Esophagus squamous epithelium (tissue), 5 donors: ENCODE measurements at regions not wholly inside any gene's neighbourhood (a gene's known extent, or its start where the extent isn't known, plus 50 kb on each side); places are given as distances from the start of the nearest gene placed in this dataset.

Experiments
- DNase-seq: peaks from one replicate; lab custom pipeline; 2025; lab: John Stamatoyannopoulos, UW
- H3K27ac ChIP-seq, 4 donors: fragments of 200-600 bp; sonication (generic); one replicate each; pipeline ENCODE4 v1.5.1; 2016 to 2019; ENCODE audit warnings: mild to moderate bottlenecking in 1 of 4
- H3K27me3 ChIP-seq, 4 donors: fragments of 200-600 bp; sonication (generic); 1 replicate in 3 of 4; 2 replicates in 1 of 4; pipeline versions ENCODE4 v1.5.1 to v1.6.0; 2017 to 2021; ENCODE audit warnings: antibody characterized with exemption in 1 of 4
- H3K36me3 ChIP-seq, 3 donors: fragments of 200-600 bp; sonication (generic); one replicate each; pipeline ENCODE4 v1.5.1; 2016 to 2019
- H3K4me1 ChIP-seq, 3 donors: fragments of 200-600 bp; sonication (generic); one replicate each; pipeline ENCODE4 v1.5.1; 2017 to 2019
- H3K4me3 ChIP-seq, 4 donors: fragments of 200-600 bp; sonication (generic); 1 replicate in 3 of 4; 2 replicates in 1 of 4; pipeline ENCODE4 v1.5.1; 2016 to 2019; ENCODE audit warnings: mild to moderate bottlenecking in 2 of 4, moderate library complexity in 1 of 4
- H3K9me3 ChIP-seq, 3 donors: fragments of 200-600 bp; sonication (generic); one replicate each; pipeline ENCODE4 v1.5.1; 2016 to 2019
- POLR2A ChIP-seq, 4 donors: fragments of 450-650 bp; IDR thresholded peaks; one replicate each; pipeline ENCODE4 v1.6.1; 2017; ENCODE audit warnings: antibody characterized with exemption in 4 of 4, mild to moderate bottlenecking in 4 of 4, moderate library complexity in 3 of 4
- WGBS, 2 donors: methylation state at CpG; one replicate each; pipeline ENCODE4 v1.1.5; 2018; 5-methylcytosine and 5-hydroxymethylcytosine counted together
- intact Hi-C: fragments of 100-400 bp; cut with DNase I; formaldehyde crosslinking; loops from one replicate; pipeline ENCODE4 v1.15.0; 2022
- TF ChIP-seq, protein P1 (sequence below), 6 experiments: fragments of 450-650 bp in 4 of 6; fragments of 200-600 bp in 2 of 6; sonication (generic) in 2 of 6; IDR thresholded peaks; one replicate each; pipeline ENCODE4 v1.5.1; 2016 to 2019; ENCODE audit warnings: antibody characterized with exemption in 6 of 6, mild to moderate bottlenecking in 4 of 6, moderate library complexity in 4 of 6
- donor health status: DM: yes; HTN: yes; CAD: no.

GRCh38 chr14:22471545-22472121, 117.4 kb downstream of the DAD1 start:
- no peak for DNase-seq
- Histone ChIP-seq H3K27ac (no peak overlapping the region), H3K4me3 (no peak overlapping the region), H3K36me3 (no peaks in the 10 kb centered on the region), H3K27me3 (peaks cover 0 to 30% (median 0%) of the 10 kb centered on the region in 4 donors), H3K9me3 (no peaks in the 10 kb centered on the region), H3K4me1 (peaks cover 0 to 40% (median 6%) of the 10 kb centered on the region in 3 donors)
- WGBS, 2 donors, result 40 to 78% methylated on average over 1 to 6 of the region's 7 CpGs
- TF ChIP-seq POLR2A (IDR thresholded peaks at IDR 0.05), result no peak
- TF ChIP-seq, protein P1, sequence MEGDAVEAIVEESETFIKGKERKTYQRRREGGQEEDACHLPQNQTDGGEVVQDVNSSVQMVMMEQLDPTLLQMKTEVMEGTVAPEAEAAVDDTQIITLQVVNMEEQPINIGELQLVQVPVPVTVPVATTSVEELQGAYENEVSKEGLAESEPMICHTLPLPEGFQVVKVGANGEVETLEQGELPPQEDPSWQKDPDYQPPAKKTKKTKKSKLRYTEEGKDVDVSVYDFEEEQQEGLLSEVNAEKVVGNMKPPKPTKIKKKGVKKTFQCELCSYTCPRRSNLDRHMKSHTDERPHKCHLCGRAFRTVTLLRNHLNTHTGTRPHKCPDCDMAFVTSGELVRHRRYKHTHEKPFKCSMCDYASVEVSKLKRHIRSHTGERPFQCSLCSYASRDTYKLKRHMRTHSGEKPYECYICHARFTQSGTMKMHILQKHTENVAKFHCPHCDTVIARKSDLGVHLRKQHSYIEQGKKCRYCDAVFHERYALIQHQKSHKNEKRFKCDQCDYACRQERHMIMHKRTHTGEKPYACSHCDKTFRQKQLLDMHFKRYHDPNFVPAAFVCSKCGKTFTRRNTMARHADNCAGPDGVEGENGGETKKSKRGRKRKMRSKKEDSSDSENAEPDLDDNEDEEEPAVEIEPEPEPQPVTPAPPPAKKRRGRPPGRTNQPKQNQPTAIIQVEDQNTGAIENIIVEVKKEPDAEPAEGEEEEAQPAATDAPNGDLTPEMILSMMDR (IDR thresholded peaks at IDR 0.05), result peak in 4 of 6 experiments; percentile 14 to 51 (median 28)
- intact Hi-C loops, result loop anchor here (5.0 to 10.0 kb wide), 2 partner anchors 79 to 147 kb away; no protein-coding TSS in a partner anchor

- no peak overlapping the region for H3K4me3 ChIP-seq
- H3K27me3 ChIP-seq, result peaks cover 0 to 48% (median 0%) of the 10 kb centered on the region in 4 donors
- H3K36me3 ChIP-seq, result no peaks in the 10 kb centered on the region
- H3K27ac ChIP-seq, result no peak overlapping the region
- no peaks in the 10 kb centered on the region for H3K9me3 ChIP-seq
- H3K4me1 ChIP-seq, result peaks cover 0 to 38% (median 6%) of the 10 kb centered on the region in 3 donors
- TF ChIP-seq, protein P1 (IDR thresholded peaks at IDR 0.05), result no peak
- intact Hi-C loops, result loop anchor here (5.0 to 10.0 kb wide), 2 partner anchors 77 to 145 kb away; no protein-coding TSS in a partner anchor
- 39 to 48% methylated on average over 8 of the region's 8 CpGs for WGBS, 2 donors
- no peak for DNase-seq
Observed at GRCh38 chr14:22469538-22470303, 119.3 kb downstream of the DAD1 start.

DNA sequence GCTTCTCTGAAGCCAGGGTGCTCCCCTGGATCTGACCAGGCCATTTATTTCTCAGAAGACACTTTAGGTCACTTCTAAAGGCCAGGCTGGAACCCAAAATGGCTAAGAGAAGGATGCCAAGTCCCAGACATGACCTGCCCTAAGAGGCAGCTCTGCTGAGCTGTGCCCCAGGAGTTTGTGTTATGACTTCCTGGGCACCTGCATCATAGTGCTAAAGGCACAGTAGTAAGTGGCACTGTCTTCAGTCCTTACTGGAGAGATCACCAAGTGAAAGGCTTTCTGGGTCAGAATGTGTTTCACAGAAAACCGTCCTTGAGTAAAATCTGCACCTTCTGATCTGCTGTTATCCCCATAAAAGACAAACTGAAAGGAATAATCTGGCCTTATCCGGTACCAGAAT, 120.2 kb downstream of the DAD1 start:
- intact Hi-C loops, result no loop called here

DNA sequence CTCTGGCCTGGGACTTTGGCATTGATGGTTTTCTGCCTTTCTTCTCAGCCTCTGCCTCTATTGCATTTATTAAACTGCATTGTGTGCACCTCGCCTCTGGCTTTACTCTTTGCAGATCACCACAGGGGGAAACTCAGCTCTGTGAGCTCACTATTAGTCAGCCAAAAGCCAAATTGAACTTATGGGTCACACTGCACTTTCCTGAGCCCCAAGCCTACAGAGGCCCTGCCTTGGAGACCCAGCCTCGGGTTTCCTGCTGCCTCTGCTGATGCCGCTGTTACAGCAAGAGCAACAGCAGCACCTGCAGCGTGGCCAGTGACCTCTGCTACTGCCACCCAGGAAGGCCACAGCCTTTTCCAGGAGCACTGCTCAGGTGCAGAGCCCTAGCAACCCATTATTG, 122.5 kb downstream of the DAD1 start:
- Histone ChIP-seq H3K27ac (no peak overlapping the region), H3K36me3 (no peaks in the 10 kb centered on the region), H3K9me3 (no peaks in the 10 kb centered on the region), H3K4me3 (no peak overlapping the region), H3K4me1 (peaks cover 0 to 15% (median 3%) of the 10 kb centered on the region in 3 donors), H3K27me3 (peaks cover 0 to 65% (median 0%) of the 10 kb centered on the region in 4 donors)
- DNase-seq, result no peak
- 45% methylated on average over 1 of the region's 4 CpGs; no CpG with 5 or more reads in 1 of the 2 donors for WGBS, 2 donors
- intact Hi-C loops, result no loop called here
- TF ChIP-seq, protein P1 (IDR thresholded peaks at IDR 0.05), result no peak
- no peak for TF ChIP-seq POLR2A (IDR thresholded peaks at IDR 0.05)

More for the DNA sequence above, 120.2 kb downstream of the DAD1 start:
- H3K4me3 ChIP-seq, result no peak overlapping the region
- H3K4me1 ChIP-seq, result peaks cover 0 to 32% (median 3%) of the 10 kb centered on the region in 3 donors
- no peaks in the 10 kb centered on the region for H3K9me3 ChIP-seq
- no peak for DNase-seq
- 67 to 83% methylated on average over 2 of the region's 2 CpGs for WGBS, 2 donors
- H3K27ac ChIP-seq, result no peak overlapping the region
- no peaks in the 10 kb centered on the region for H3K36me3 ChIP-seq
- peaks cover 0 to 49% (median 0%) of the 10 kb centered on the region in 4 donors for H3K27me3 ChIP-seq
- TF ChIP-seq POLR2A (IDR thresholded peaks at IDR 0.05), result no peak
- TF ChIP-seq, protein P1 (IDR thresholded peaks at IDR 0.05), result no peak
